PC-3 (cell line): ENCODE measurements at regions not wholly inside any gene's neighbourhood (a gene's known extent, or its start where the extent isn't known, plus 50 kb on each side); places are given as distances from the start of the nearest gene placed in this dataset.

ENCODE experiments used
- ATAC-seq: fragments of 200-7000 bp; cut with Tn5 transposase; 2 replicates; pipeline ENCODE4 v1.9.1; 2020; ENCODE audit warnings: mild to moderate bottlenecking, moderate library complexity
- BruUV-seq: library from RNA; stranded (reverse); fragments of 400-500 nt; replicated peaks from 2 replicates; lab custom pipeline; 2021; lab: Mats Ljungman, UMichigan
- CTCF ChIA-PET: fragments of 300-600 bp; sonication (Branson Sonifier 250); formaldehyde crosslinking; loops from one replicate; lab custom pipeline; 2022; ENCODE audit warnings: antibody characterized with exemption; lab: Charles Lee
- POLR2A ChIA-PET: fragments of 300-600 bp; sonication (Branson Sonifier 250); formaldehyde crosslinking; loops from one replicate; lab custom pipeline; 2022; ENCODE audit warnings: antibody characterized with exemption; ENCODE audit not compliant: unreplicated experiment; lab: Charles Lee
- DNase-seq: peaks from one replicate; pipeline ENCODE4 v3.0.0-alpha.2; 2015
- H2AFZ ChIP-seq: fragments of 300-600 bp; sonication (generic); 2 replicates; pipeline ENCODE4 v1.6.0; 2016; ENCODE audit warnings: antibody characterized with exemption, low read length
- H3F3A ChIP-seq: fragments of 300-600 bp; sonication (generic); one replicate; pipeline ENCODE4 v1.6.0; 2017; ENCODE audit warnings: antibody characterized with exemption, low read length, control low read depth, mild to moderate bottlenecking; ENCODE audit not compliant: unreplicated experiment
- H3K27ac ChIP-seq: fragments of 300-600 bp; sonication (generic); 2 replicates; pipeline ENCODE4 v1.5.1; 2016; ENCODE audit warnings: mild to moderate bottlenecking, low read length
- H3K27me3 ChIP-seq: fragments of 300-600 bp; sonication (generic); 2 replicates; pipeline ENCODE4 v1.6.1; 2016; ENCODE audit warnings: low read length, mixed read lengths
- H3K36me3 ChIP-seq: fragments of 300-600 bp; sonication (generic); 2 replicates; pipeline ENCODE4 v1.6.1; 2016; ENCODE audit warnings: low read depth, mixed run types, low read length, mixed read lengths
- H3K4me1 ChIP-seq: fragments of 300-600 bp; sonication (generic); 2 replicates; pipeline ENCODE4 v1.5.1; 2016; ENCODE audit warnings: low read length; ENCODE audit not compliant: insufficient read depth
- H3K4me2 ChIP-seq: fragments of 300-600 bp; sonication (generic); 2 replicates; pipeline ENCODE4 v1.6.0; 2016; ENCODE audit warnings: low read length
- H3K4me3 ChIP-seq: fragments of 300-600 bp; sonication (generic); 2 replicates; pipeline ENCODE4 v1.5.1; 2016; ENCODE audit warnings: mild to moderate bottlenecking, low read length, mixed read lengths
- H3K79me2 ChIP-seq: fragments of 300-600 bp; sonication (generic); 2 replicates; pipeline ENCODE4 v1.6.1; 2017; ENCODE audit warnings: low read length, mixed read lengths
- H3K9ac ChIP-seq: fragments of 300-600 bp; sonication (generic); 2 replicates; pipeline ENCODE4 v1.6.0; 2016; ENCODE audit warnings: mild to moderate bottlenecking, low read length
- H3K9me2 ChIP-seq: fragments of 300-600 bp; sonication (generic); replicated peaks from 2 replicates; pipeline ENCODE4 v1.6.1; 2016; ENCODE audit warnings: mixed run types, low read length, mixed read lengths
- H3K9me3 ChIP-seq: fragments of 300-600 bp; sonication (generic); 2 replicates; pipeline ENCODE4 v1.6.1; 2016; ENCODE audit warnings: low read length, mixed read lengths
- H4K20me1 ChIP-seq: fragments of 300-600 bp; sonication (generic); 2 replicates; pipeline ENCODE4 v1.6.1; 2016; ENCODE audit warnings: low read length, mixed read lengths
- EZH2 ChIP-seq: fragments of 300-600 bp; sonication (generic); IDR thresholded peaks from one replicate; pipeline ENCODE4 v1.6.1; 2017; ENCODE audit warnings: antibody characterized with exemption, mild to moderate bottlenecking, low read length; ENCODE audit not compliant: unreplicated experiment
- EZH2phosphoT487 ChIP-seq: fragments of 300-600 bp; sonication (generic); IDR thresholded peaks from 2 replicates; pipeline ENCODE4 v1.6.1; 2018; ENCODE audit warnings: mild to moderate bottlenecking, antibody characterized with exemption, low read length, borderline replicate concordance
- intact Hi-C: fragments of 100-400 bp; cut with micrococcal nuclease; formaldehyde crosslinking; loops from 2 replicates; pipeline ENCODE4 v1.9.0; 2023
- TF ChIP-seq, protein P1 (sequence below): fragments of 300-600 bp; sonication (generic); conservative IDR thresholded peaks from 2 replicates; pipeline ENCODE4 v1.5.1; 2017; ENCODE audit warnings: antibody characterized with exemption, low read depth, mild to moderate bottlenecking, low read length

DNA sequence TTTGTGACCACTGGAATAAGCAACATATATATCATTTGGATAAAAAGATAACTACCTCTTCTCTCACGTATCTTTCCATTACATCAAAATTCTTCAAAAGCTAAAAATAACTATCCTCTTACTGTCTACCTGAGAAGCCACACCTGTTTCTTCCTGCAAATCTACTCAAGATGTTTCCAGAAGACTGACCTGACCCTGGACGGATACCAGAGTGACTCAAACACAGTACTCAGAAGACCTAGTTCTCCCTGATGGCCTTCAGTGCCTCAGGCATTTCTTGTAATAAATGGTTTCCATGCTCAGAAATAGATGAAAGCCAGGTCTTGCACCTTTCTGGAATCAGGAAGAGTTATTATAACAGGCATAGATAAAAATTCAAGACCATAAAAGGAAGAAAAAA lies 245.9 kb upstream of the PIK3R1 start:
- no peaks in the 10 kb centered on the region for H3K27me3 ChIP-seq
- no peak for ATAC-seq
- POLR2A ChIA-PET = no interaction called here
- no peaks in the 10 kb centered on the region for H3K79me2 ChIP-seq
- no peak for DNase-seq
- H2AFZ ChIP-seq = no peak overlapping the region
- no peaks in the 10 kb centered on the region for H3K9me2 ChIP-seq
- no peaks in the 10 kb centered on the region for H3K9me3 ChIP-seq
- H3K4me1 ChIP-seq = no peaks in the 10 kb centered on the region
- BruUV-seq = no TSS peak
- CTCF ChIA-PET = no interaction called here
- no peaks in the 10 kb centered on the region for H3K36me3 ChIP-seq
- no peak overlapping the region for H3K4me3 ChIP-seq
- H3K27ac ChIP-seq = no peak overlapping the region
- H3K4me2 ChIP-seq = no peak overlapping the region
- no peak overlapping the region for H3K9ac ChIP-seq
- no peaks in the 10 kb centered on the region for H3F3A ChIP-seq
- TF ChIP-seq EZH2phosphoT487 (no peak), EZH2 (no peak)
- TF ChIP-seq, protein P1, sequence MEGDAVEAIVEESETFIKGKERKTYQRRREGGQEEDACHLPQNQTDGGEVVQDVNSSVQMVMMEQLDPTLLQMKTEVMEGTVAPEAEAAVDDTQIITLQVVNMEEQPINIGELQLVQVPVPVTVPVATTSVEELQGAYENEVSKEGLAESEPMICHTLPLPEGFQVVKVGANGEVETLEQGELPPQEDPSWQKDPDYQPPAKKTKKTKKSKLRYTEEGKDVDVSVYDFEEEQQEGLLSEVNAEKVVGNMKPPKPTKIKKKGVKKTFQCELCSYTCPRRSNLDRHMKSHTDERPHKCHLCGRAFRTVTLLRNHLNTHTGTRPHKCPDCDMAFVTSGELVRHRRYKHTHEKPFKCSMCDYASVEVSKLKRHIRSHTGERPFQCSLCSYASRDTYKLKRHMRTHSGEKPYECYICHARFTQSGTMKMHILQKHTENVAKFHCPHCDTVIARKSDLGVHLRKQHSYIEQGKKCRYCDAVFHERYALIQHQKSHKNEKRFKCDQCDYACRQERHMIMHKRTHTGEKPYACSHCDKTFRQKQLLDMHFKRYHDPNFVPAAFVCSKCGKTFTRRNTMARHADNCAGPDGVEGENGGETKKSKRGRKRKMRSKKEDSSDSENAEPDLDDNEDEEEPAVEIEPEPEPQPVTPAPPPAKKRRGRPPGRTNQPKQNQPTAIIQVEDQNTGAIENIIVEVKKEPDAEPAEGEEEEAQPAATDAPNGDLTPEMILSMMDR = no peak
- H4K20me1 ChIP-seq = no peaks in the 10 kb centered on the region
- intact Hi-C loops = no loop called here

DNA sequence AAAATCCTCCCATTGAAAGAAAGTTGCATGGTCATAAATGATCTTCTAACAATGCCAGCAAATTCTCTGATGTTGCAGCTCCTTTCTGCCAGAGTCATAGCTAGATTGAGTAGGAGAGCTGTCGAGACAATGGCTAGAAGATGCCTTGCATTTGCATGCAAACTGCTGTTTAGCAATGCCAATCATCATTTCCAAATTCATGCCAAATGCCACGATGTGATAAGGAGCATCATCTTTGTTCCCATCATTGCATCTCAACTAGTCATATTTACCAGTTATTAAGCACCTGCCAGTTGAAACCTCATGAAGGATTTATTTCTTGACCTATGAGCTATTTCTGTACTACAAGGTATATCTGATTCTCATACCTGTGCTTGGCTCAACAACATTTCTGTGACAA lies 246.4 kb upstream of the PIK3R1 start:
- no peak overlapping the region for H2AFZ ChIP-seq
- no peak overlapping the region for H3K4me2 ChIP-seq
- no peaks in the 10 kb centered on the region for H3K9me2 ChIP-seq
- no peaks in the 10 kb centered on the region for H3K27me3 ChIP-seq
- ATAC-seq (no peak), DNase-seq (no peak)
- H3F3A ChIP-seq = no peaks in the 10 kb centered on the region
- H3K4me3 ChIP-seq = no peak overlapping the region
- H4K20me1 ChIP-seq = no peaks in the 10 kb centered on the region
- no peaks in the 10 kb centered on the region for H3K36me3 ChIP-seq
- no peak overlapping the region for H3K9ac ChIP-seq
- POLR2A ChIA-PET = no interaction called here
- H3K27ac ChIP-seq = no peak overlapping the region
- H3K4me1 ChIP-seq = no peaks in the 10 kb centered on the region
- CTCF ChIA-PET = no interaction called here
- H3K79me2 ChIP-seq = no peaks in the 10 kb centered on the region
- BruUV-seq = no TSS peak
- intact Hi-C loops = no loop called here
- H3K9me3 ChIP-seq = no peaks in the 10 kb centered on the region
- TF ChIP-seq, protein P1 = no peak
- TF ChIP-seq EZH2phosphoT487 = no peak
- no peak for TF ChIP-seq EZH2

DNA sequence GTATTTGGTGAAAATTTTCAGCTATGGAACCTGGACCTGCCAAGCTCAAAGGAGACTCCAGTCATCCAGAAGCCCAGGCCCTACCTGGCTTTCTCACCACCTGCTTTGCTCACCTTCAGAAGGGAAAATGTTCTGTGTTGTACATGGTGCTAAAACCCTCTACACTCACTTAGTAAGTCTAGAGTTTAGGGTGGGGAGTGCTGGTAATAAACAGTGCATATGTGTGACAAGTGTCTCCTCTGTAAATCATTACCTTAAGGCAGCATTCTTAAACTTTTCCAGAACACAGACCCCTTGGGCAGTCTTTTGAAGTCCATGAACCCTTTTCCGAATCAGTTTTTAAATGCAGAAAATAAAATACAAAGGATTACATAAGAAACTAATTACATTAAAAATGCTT lies 248.8 kb upstream of the PIK3R1 start:
- CTCF ChIA-PET = no interaction called here

More for the DNA sequence above, 248.8 kb upstream of the PIK3R1 start:
- Histone ChIP-seq H3K27me3 (no peaks in the 10 kb centered on the region), H3F3A (no peaks in the 10 kb centered on the region), H3K36me3 (no peaks in the 10 kb centered on the region), H3K79me2 (no peaks in the 10 kb centered on the region), H3K4me2 (no peak overlapping the region), H4K20me1 (no peaks in the 10 kb centered on the region), H3K9me2 (no peaks in the 10 kb centered on the region), H3K4me3 (no peak overlapping the region), H3K9me3 (no peaks in the 10 kb centered on the region), H2AFZ (no peak overlapping the region), H3K27ac (no peak overlapping the region), H3K4me1 (no peaks in the 10 kb centered on the region), H3K9ac (no peak overlapping the region)
- no peak for TF ChIP-seq EZH2phosphoT487
- TF ChIP-seq EZH2 = no peak
- TF ChIP-seq, protein P1 = no peak
- intact Hi-C loops = no loop called here
- DNase-seq = no peak
- no peak for ATAC-seq
- no TSS peak for BruUV-seq
- POLR2A ChIA-PET = no interaction called here
